Keratinocyte (primary cell): ENCODE measurements at regions not wholly inside any gene's neighbourhood (a gene's known extent, or its start where the extent isn't known, plus 50 kb on each side); places are given as distances from the start of the nearest gene placed in this dataset.

Source experiments
- DNase-seq: peaks from one replicate; pipeline ENCODE4 v3.0.0-alpha.2; 2011; ENCODE audit warnings: low read depth, missing footprints, low spot score
- FAIRE-seq: peaks from 2 replicates; lab custom pipeline; 2011; peaks lifted over from hg19 to GRCh38; lab: Jason Lieb, UNC
- H2AFZ ChIP-seq: 2 replicates; pipeline ENCODE4 v1.6.0; 2012; ENCODE audit warnings: low read length, control low read depth, inconsistent platforms; ENCODE audit not compliant: control insufficient read depth
- H3K27ac ChIP-seq: 2 replicates; pipeline ENCODE4 v1.5.1; 2011; ENCODE audit warnings: low read length; ENCODE audit not compliant: control insufficient read depth, insufficient read depth
- H3K27me3 ChIP-seq: 3 replicates; pipeline ENCODE4 v1.6.0; 2011; ENCODE audit warnings: low read length; ENCODE audit not compliant: control insufficient read depth, insufficient read depth; ENCODE audit errors: extremely low read depth
- H3K36me3 ChIP-seq, 2 experiments: 2 replicates in 1 of 2; 3 replicates in 1 of 2; pipeline ENCODE4 v1.5.1; 2011; ENCODE audit warnings: low read length in 2 of 2, mild to moderate bottlenecking in 1 of 2; ENCODE audit not compliant: control insufficient read depth in 2 of 2, insufficient read depth in 2 of 2; ENCODE audit errors: extremely low read depth in 1 of 2
- H3K4me1 ChIP-seq: 3 replicates; pipeline ENCODE4 v1.5.1; 2011; ENCODE audit warnings: low read length; ENCODE audit not compliant: control insufficient read depth, insufficient read depth; ENCODE audit errors: extremely low read depth
- H3K4me2 ChIP-seq: 3 replicates; pipeline ENCODE4 v1.6.0; 2011; ENCODE audit warnings: low read depth, low read length; ENCODE audit not compliant: control insufficient read depth, insufficient read depth; ENCODE audit errors: extremely low read depth
- H3K4me3 ChIP-seq, 3 experiments: fragments of 200-600 bp in 1 of 3; sonication (generic) in 1 of 3; 2 replicates in 2 of 3; 3 replicates in 1 of 3; pipeline ENCODE4 v1.5.1; 2011 to 2016; ENCODE audit warnings: low read length in 3 of 3, mild to moderate bottlenecking in 3 of 3, control low read depth in 2 of 3, inconsistent platforms in 1 of 3, low read depth in 1 of 3, mixed read lengths in 1 of 3, mixed run types in 1 of 3, moderate library complexity in 1 of 3; ENCODE audit not compliant: control insufficient read depth in 2 of 3, insufficient read depth in 2 of 3; ENCODE audit errors: extremely low read depth in 1 of 3
- H3K79me2 ChIP-seq: 2 replicates; pipeline ENCODE4 v1.6.0; 2012; ENCODE audit warnings: low read length; ENCODE audit not compliant: control insufficient read depth, insufficient read depth
- H3K9ac ChIP-seq: 3 replicates; pipeline ENCODE4 v1.6.0; 2011; ENCODE audit warnings: low read length; ENCODE audit not compliant: control insufficient read depth, insufficient read depth; ENCODE audit errors: extremely low read depth
- H3K9me1 ChIP-seq: 3 replicates; pipeline ENCODE4 v1.6.0; 2011; ENCODE audit warnings: low read length; ENCODE audit not compliant: control insufficient read depth, insufficient read depth; ENCODE audit errors: extremely low read depth
- H3K9me3 ChIP-seq: 2 replicates; pipeline ENCODE4 v1.5.1; 2012; ENCODE audit warnings: low read depth, low read length; ENCODE audit not compliant: control insufficient read depth
- H4K20me1 ChIP-seq: 3 replicates; pipeline ENCODE4 v1.6.0; 2011; ENCODE audit warnings: low read length; ENCODE audit not compliant: control insufficient read depth, insufficient read depth; ENCODE audit errors: extremely low read depth
- EZH2 ChIP-seq: IDR thresholded peaks from one replicate; pipeline ENCODE4 v1.6.1; 2012; ENCODE audit warnings: inconsistent platforms, mild to moderate bottlenecking, low read length, moderate library complexity
- dilution Hi-C: fragments of 300-500 bp; cut with MboI; formaldehyde crosslinking; loops from one replicate; pipeline ENCODE4 v1.7.0; 2020; ENCODE audit warnings: low sequenced_read_pairs; ENCODE audit not compliant: extremely low pct_ligation_motif_present
- TF ChIP-seq, protein P1 (sequence below), 3 experiments: IDR thresholded peaks in 1 of 3; conservative IDR thresholded peaks in 1 of 3; optimal IDR thresholded peaks in 1 of 3; 2 replicates in 2 of 3; 3 replicates in 1 of 3; pipeline versions ENCODE3 to v1.5.1; 2011; ENCODE audit warnings: low read length in 3 of 3, mild to moderate bottlenecking in 3 of 3, moderate library complexity in 2 of 3, control low read depth in 1 of 3, inconsistent platforms in 1 of 3; ENCODE audit not compliant: insufficient read depth in 2 of 3; ENCODE audit errors: extremely low read depth in 1 of 3

DNA sequence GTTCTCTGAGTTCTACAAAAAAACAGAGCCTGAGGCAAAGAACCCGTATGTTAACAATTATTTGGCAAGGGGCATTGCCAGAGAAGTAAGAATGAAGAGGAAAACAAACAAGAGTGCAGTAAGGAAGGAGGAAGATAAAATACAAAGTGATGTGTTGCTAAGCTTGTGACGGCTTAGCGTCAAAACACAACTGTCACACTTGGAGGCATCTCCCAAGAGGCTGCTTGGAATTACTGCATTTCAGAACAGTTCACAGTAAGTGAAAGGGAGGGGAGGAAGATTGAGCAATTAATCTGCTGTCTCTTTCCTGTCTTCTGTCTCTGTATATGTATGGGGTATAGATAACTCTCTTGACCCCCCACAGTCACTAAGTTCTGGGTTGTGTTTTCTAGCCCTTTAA, 1017.0 kb upstream of the TMPRSS15 start:
- Histone ChIP-seq H3K4me1 (no peaks in the 10 kb centered on the region), H3K27ac (no peak overlapping the region), H3K4me2 (no peak overlapping the region), H2AFZ (no peak overlapping the region), H3K9me3 (peaks cover 3% of the 10 kb centered on the region), H3K9me1 (no peaks in the 10 kb centered on the region), H4K20me1 (no peaks in the 10 kb centered on the region), H3K9ac (no peak overlapping the region), H3K27me3 (no peaks in the 10 kb centered on the region), H3K36me3 (no peaks in the 10 kb centered on the region), H3K4me3 (no peak overlapping the region), H3K79me2 (no peaks in the 10 kb centered on the region)
- TF ChIP-seq EZH2, result no peak
- TF ChIP-seq, protein P1, sequence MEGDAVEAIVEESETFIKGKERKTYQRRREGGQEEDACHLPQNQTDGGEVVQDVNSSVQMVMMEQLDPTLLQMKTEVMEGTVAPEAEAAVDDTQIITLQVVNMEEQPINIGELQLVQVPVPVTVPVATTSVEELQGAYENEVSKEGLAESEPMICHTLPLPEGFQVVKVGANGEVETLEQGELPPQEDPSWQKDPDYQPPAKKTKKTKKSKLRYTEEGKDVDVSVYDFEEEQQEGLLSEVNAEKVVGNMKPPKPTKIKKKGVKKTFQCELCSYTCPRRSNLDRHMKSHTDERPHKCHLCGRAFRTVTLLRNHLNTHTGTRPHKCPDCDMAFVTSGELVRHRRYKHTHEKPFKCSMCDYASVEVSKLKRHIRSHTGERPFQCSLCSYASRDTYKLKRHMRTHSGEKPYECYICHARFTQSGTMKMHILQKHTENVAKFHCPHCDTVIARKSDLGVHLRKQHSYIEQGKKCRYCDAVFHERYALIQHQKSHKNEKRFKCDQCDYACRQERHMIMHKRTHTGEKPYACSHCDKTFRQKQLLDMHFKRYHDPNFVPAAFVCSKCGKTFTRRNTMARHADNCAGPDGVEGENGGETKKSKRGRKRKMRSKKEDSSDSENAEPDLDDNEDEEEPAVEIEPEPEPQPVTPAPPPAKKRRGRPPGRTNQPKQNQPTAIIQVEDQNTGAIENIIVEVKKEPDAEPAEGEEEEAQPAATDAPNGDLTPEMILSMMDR (optimal IDR thresholded peaks at IDR 0.05 in 1 of 3, IDR thresholded peaks at IDR 0.05 in 1 of 3, conservative IDR thresholded peaks at IDR 0.05 in 1 of 3; ENCODE audit: extremely low read depth in 1 of 3, insufficient read depth in 2 of 3, low read length in 3 of 3), result no peak
- FAIRE-seq, result no peak
- DNase-seq, result no peak
- dilution Hi-C loops, result no loop called here

DNA sequence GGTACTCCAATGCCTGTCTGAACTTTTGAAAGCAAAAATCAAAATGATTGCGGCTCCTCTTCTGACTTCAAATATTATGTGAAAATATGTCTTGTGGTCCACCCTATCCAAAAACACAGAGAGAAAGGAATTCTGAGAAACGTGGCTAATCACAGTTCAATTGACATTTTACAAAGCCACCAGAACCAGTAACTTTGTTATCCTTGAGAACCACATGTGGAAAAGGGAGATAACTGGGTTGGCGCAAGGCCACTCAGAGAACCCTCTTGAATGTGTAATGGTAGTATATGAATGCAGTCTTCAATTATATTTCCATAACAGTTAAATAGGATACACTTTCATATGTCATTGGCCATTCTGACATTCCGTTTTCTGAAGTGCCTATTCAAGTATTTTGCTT, 1030.0 kb upstream of the TMPRSS15 start:
- TF ChIP-seq, protein P1 (optimal IDR thresholded peaks at IDR 0.05 in 1 of 3, IDR thresholded peaks at IDR 0.05 in 1 of 3, conservative IDR thresholded peaks at IDR 0.05 in 1 of 3; ENCODE audit: extremely low read depth in 1 of 3, insufficient read depth in 2 of 3, low read length in 3 of 3), result no peak
- TF ChIP-seq EZH2, result no peak
- DNase-seq (no peak), FAIRE-seq (no peak)
- H3K9me1 ChIP-seq, result no peaks in the 10 kb centered on the region
- H3K4me3 ChIP-seq, result no peak overlapping the region
- no peaks in the 10 kb centered on the region for H3K27me3 ChIP-seq
- H3K9me3 ChIP-seq, result peaks cover 2% of the 10 kb centered on the region
- H3K9ac ChIP-seq, result no peak overlapping the region
- H3K79me2 ChIP-seq, result no peaks in the 10 kb centered on the region
- no peaks in the 10 kb centered on the region for H3K36me3 ChIP-seq
- no peaks in the 10 kb centered on the region for H3K4me1 ChIP-seq
- no peaks in the 10 kb centered on the region for H4K20me1 ChIP-seq
- no peak overlapping the region for H3K4me2 ChIP-seq
- no peak overlapping the region for H2AFZ ChIP-seq
- no peak overlapping the region for H3K27ac ChIP-seq
- dilution Hi-C loops, result no loop called here
